ENCODE measurements at regions not wholly inside any gene's neighbourhood (a gene's known extent, or its start where the extent isn't known, plus 50 kb on each side); places are given as distances from the start of the nearest gene placed in this dataset.

- DNase-seq (ENCODE audit: extremely low read depth, low read depth) = no peak
Measured at GRCh38 chr18:5646739-5647138, 102.9 kb upstream of the EPB41L3 start.

GRCh38 chr18:5643288-5643687, 99.5 kb upstream of the EPB41L3 start:
- no peak for DNase-seq (ENCODE audit: extremely low read depth, low read depth)
- no peak for TF ChIP-seq CTCF (IDR thresholded peaks at IDR 0.05; ENCODE audit: low read depth, low read length)

More at GRCh38 chr18:5646739-5647138, 102.9 kb upstream of the EPB41L3 start:
- no peak for TF ChIP-seq CTCF (IDR thresholded peaks at IDR 0.05; ENCODE audit: low read depth, low read length)

GRCh38 chr18:5640939-5641338, 97.1 kb upstream of the EPB41L3 start:
- no peak for TF ChIP-seq CTCF (IDR thresholded peaks at IDR 0.05; ENCODE audit: low read depth, low read length)
- DNase-seq (ENCODE audit: extremely low read depth, low read depth) = no peak

- TF ChIP-seq CTCF (IDR thresholded peaks at IDR 0.05; ENCODE audit: low read depth, low read length) = no peak
- DNase-seq (ENCODE audit: extremely low read depth, low read depth) = no peak
Measured at GRCh38 chr18:5639131-5639530, 95.3 kb upstream of the EPB41L3 start.

GRCh38 chr18:5632041-5632440, 88.2 kb upstream of the EPB41L3 start:
- no peak for DNase-seq (ENCODE audit: extremely low read depth, low read depth)
- no peak for TF ChIP-seq CTCF (IDR thresholded peaks at IDR 0.05; ENCODE audit: low read depth, low read length)

GRCh38 chr18:5630900-5631413, 87.2 kb upstream of the EPB41L3 start:
- no peak for DNase-seq (ENCODE audit: extremely low read depth, low read depth)
- TF ChIP-seq CTCF (IDR thresholded peaks at IDR 0.05; ENCODE audit: low read depth, low read length) = no peak

- peak; percentile 28 for DNase-seq (ENCODE audit: extremely low read depth, low read depth)
- TF ChIP-seq CTCF (IDR thresholded peaks at IDR 0.05; ENCODE audit: low read depth, low read length) = no peak
Measured at GRCh38 chr18:5630057-5630899, 86.5 kb upstream of the EPB41L3 start.

Data from AG09319 (cell line).